HG03108 (cell line): ENCODE measurements at regions not wholly inside any gene's neighbourhood (a gene's known extent, or its start where the extent isn't known, plus 50 kb on each side); places are given as distances from the start of the nearest gene placed in this dataset.
"Not testable (repeated sequence)": the region's sequence is repeated elsewhere in the genome, so short reads cannot be mapped to it uniquely, and the experiment has no call there.

Source experiments
- ATAC-seq: cut with Tn5 transposase; IDR thresholded peaks from one replicate; pipeline ENCODE4 v1.9.1; 2021; ENCODE audit warnings: moderate library complexity; ENCODE audit not compliant: unreplicated experiment

DNA sequence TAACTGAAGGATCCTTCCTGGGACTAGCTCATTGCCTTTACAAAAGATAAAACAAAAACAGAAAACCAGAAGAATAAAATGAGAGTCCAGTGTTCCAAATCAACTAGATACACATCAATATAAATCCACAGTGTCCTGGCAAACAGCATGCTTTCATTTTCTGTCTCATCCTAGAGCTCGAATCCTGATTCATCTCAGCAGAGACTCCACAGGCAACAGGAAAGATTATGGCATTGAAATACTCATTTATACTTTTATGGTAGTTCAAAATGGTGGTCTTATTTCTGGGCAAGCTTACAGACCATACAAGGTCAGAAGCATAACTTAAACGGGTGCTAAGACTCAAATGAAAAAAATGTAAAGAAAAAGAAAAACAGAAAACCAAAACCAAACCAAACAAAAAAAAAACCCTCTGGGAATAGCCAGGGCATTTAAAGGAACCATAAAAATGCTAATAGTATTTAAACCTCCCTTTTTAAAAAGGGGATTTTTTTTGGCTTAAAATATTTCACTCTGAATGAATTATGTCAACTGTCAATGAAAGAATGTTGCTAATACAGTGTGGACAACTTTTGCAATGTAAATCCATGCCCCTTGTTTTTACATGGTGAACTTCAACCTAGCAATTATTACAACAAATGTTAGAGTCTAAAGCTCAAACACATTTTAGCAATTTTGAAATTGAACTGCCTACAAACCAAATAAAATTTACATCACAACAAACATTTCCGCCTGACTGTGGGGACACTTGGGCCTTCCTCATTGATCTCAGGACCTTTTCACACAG lies 57.9 kb downstream of the GPR101 start:
- no peak for ATAC-seq

DNA sequence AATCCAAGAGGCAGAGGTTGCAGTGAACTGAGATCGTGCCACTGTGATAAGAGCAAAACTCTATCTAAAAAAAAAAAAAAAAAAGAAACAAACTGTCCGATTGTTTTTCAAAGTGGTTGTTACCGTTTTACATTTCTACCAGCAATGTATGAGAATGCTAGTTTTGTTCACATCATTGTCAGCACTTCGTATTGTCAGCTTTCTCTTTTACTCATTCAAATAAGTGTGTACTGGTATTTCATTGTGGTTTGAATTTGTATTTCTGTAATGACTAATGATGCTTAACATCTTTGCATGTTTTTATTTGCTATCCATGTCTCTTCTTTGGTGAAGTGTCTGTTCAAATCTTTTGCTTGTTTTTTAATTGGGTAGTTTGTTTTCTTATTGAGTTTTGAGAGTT lies 65.8 kb downstream of the GPR101 start:
- no peak for ATAC-seq

DNA sequence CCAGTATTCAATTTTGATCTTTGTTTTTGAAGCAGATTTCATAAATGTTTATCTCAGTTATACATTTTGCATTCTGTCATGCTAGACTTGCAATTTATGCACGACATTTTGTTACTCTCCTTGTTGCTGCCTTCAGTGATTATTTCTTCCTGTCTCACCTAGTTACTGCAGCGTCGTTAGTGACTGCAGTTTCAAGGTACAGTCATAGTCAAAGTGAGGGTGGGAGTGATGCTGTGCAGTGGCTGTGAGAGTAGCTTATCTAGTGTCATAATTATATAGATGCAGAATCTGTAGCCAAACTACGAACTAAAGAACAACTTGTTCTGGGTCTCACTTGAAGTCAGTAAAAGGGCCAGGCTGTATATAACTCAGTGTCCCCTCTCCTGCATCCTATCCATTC lies 69.8 kb downstream of the GPR101 start:
- no peak for ATAC-seq

DNA sequence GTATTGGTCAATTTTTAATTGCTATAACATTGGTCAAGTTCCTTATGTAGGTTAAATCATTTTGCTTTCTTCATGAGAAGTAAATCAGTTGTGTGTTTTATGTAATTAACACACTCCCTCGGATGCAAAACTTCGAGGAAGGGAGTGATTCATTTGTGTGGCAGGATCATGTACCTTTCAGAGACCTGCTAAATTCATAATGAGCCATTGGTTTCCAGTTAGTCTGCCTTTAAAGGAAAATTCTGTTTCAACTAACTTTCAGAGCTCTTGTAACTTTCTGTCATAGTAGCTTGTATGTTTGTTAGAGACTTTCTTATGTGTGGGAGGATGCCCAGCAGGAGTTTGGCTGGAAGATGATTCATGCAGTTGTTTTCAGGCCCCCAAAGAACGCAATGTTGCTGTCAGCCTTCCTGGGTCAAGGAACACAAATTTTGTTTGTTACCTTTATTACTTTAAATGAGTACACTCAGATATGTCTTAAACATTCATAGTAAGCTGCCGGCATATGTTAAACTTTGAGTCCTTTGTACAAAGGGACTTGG lies 72.1 kb downstream of the GPR101 start:
- ATAC-seq = no peak

DNA sequence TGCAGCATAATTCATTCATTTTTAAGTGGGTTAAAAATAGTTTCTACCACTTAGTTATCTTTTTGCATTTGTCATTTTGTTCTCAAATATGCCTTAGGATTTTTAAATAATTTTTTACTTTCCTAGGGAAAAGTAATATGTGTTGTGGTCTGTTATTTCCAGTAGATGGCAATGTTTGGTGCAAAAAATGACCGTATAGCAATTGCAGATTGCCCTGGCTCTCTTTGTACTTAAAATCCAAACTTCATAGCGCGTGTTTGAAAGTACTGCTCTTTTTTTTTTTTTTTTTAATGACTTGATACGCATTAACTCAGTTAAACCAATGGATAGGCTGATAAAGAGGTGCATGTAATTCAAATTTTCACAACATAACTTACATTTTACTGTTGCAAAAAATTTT lies 74.4 kb upstream of the RBMX start:
- ATAC-seq = no peak

DNA sequence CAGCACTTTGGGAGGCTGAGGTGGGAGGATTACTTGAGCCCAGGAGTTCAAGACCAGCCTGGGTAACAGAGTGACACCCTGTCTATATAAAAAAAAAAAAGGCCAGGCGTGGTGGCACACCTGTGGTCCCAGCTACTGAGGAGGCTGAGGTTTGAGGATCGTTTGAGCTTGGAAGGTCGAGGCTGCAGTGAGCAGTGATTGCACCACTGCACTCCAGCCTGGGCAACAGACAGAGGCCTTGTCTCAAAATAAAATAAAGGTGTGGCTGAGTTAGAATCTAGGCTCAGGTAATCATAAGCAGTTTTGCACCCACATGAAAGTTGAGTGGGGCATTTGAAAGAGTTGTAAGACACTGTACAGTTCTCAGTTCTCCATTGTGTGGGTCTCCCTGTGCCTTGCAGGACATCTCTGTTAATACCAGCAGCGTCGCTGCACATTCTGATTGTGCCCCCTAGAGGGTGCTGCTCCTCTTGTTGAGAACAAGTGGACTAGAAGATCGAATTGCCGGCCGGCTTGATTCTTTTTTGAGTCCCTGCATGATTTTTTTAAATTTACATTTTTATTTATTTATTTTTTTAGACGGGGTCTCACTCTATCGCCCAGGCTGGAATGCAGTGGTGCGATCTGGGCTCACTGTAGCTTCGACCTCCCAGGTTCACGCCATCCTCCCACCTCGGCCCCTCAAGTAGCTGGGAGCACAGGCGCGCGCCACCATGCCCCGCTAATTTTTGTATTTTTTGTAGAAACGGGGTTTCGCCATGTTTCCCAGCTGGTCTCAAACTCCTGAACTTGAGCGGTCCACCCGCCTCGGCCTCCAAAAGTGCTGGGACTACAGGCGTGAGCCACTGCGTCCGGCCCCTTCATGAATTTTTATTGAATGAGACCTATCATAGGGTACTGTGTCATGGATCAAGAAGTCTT lies 73.6 kb upstream of the RBMX start:
- peak; percentile 81 for ATAC-seq

DNA sequence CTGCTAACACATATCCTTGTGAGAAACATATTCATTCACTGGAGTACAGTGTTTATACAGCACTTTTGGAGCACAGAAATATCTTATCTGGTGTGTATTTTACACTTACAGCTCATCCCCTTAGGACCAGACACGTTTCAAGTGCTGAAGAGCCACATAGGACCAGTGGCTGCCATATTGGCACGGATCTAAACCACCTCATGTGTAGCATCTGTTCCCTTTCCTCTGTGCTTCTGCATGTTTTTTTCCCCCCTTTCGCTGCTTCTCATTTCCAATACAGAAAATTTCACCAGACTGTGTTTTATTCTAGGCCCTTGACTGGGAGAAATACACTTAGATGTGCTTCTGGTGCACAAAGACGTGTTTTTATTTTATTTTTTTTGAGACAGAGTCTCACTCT lies 69.7 kb upstream of the RBMX start:
- no peak for ATAC-seq

DNA sequence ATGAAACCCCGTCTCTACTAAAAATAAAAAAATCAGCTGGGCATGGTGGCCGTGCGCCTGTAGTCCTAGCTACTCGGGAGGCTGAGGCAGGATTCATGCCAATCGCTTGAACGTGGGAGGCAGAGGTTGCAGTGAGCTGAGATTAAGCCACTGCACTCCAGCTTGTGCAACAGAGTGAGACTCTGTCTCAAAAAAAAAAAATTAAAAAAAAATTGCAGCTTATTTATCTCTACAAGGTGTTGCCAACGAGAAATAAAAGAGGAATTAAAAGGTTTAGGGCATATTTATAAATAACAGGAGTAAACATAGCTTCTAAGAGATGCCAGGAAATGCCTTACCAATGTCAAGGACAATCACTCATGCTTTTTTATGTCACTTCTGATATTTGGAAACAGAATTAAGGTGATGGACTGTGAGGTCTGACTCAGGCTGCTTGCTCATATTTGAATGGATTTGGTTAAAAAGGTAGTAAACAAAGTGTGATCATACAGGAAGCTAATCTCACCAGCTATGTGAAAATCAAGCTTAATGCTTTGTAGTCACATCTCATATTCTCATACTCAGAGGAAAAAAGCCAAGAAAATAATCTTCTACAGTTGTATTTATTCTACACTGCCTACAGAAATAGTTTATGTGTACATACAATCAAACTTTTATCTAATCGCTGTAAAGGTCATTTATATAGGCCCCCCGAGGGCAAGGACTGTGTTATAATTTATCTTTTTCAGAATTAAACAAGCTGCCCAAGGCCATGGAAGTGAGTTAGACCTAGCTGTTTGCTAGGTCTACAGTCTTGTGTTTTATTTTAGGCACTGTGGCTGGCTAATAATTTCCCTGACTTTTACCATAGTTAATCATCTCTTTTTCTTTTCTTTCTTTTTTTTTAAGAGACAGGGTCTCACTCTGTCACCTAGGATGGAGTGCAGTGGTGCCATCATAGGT lies 61.1 kb upstream of the RBMX start:
- no peak for ATAC-seq

DNA sequence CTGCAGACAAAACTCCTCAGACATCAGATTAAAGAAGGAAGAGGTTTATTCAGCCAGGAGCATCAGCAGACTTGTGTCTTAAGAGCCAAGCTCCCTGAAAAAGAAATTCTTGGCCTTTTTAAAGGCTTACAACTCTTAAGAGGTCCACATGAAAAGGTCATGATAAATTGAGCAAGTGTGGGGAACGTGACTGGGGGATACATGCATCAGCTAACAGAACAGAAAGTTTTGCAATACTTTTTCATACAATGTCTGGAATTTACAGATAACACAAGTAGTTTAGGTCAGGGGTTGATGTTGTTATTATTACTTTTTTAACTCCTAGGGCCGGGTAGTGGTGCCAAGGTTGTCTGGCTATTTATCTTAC lies 55.6 kb upstream of the RBMX start:
- ATAC-seq = no peak

DNA sequence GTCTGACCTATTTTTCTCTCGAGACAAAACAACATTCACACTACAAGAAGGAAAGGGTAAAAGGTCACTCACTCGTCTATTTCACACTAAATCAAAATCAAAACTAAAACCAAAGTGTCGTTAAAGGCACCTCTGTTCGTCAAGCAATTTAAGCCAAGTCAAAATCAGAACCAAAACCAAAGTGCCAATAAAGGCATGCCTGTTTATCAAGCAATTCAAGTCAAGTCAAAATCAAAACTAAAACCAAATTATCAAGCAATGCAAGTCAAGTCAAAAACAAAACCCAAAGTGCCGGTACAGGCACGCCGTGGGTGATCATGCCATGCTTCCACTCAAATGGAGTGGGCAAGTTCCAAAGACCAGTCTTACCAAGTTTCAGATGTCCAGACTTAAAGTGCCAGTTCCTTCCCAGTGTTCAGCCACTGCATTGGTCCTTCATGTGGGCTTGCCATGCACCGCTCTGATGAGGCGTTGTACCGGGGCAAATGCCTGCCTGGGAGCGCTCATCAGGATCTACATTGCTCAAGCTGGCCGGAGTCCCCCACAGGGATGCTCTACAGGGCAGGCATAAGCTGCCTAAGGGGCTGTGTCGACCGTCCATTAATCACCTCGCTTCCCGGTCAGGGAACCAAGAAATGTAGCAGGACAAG lies 55.1 kb upstream of the RBMX start:
- ATAC-seq = not testable (repeated sequence)

DNA sequence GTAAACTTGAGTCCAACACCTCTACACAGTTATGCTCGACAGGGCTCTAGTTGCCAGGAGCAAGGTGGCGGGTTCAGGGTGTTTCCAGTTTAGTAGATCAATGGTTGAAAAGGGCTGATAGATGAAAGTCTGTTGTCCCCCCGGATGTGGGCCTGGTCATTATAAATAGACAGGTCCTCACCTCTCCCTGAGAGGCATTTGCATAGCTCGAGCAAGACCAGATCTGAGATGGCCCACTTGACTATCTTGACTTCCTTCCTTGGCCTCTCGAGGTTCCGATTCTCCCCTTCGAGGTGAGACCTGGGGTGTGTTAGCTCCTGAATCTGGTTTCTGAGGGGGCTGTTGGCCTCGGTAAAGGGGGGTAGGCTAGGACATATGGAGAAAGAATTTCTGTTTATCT lies 54.1 kb upstream of the RBMX start:
- ATAC-seq = not testable (repeated sequence)

DNA sequence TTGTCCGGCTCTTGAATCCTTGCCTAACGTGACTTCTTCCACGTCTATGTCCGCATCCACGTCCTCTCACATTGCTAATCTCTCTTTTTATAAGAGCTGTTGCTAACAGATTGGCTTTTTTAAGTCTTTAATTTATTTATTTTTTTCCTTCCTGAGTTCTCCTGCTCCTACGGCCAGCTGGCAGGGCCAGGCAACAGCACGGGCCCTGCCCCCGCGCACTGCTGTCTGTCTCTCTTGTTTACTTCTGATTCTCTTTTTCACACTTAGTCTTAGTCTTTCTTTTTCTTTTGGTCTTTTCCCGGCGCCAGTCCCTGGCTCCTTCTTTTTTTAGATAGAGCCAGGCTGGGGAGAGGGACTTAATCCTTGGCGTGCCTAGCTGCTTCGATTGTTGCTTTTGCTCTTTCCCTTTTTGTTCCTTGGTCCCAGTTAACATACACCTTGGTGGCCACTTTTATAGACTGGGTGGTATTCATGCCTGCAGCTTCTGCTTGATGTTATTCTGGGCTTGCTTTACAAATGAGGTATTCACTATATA lies 53.2 kb upstream of the RBMX start:
- no peak for ATAC-seq

DNA sequence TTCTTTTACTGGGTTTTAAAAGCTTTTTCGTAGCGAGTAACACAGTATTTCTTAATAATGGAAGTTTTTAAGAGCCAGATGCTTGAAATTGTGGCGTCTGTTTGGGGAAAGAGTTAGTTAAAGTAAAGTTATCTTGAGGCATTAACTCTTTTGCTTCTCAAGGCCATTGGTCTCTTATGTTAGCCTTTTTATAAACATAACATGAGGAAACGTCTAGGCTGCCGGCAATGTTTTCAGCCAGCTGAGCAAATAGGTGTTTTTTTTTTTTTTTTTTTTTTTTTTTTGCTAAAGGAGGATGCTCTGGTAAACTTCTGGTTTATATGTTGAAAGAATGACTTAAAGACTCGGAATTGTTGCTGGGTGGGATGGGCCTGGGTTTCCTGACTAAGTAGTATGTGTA lies 51.1 kb upstream of the RBMX start:
- no peak for ATAC-seq
